ENCODE measurements at regions not wholly inside any gene's neighbourhood (a gene's known extent, or its start where the extent isn't known, plus 50 kb on each side); places are given as distances from the start of the nearest gene placed in this dataset.
A peak's percentile ranks its signal among the peaks of the same experiment; 100 is the strongest.
"Not testable (repeated sequence)": the region's sequence is repeated elsewhere in the genome, so short reads cannot be mapped to it uniquely, and the experiment has no call there.

- no peak for DNase-seq (ENCODE audit: low spot score)
These were observed 85.6 kb upstream of the XPO1 start for GRCh38 chr2:61623747-61624146.

- peak; percentile 67 for DNase-seq (ENCODE audit: low spot score)
These were observed 82.3 kb upstream of the XPO1 start for GRCh38 chr2:61620244-61621159.

GRCh38 chr2:61619561-61619960, 81.4 kb upstream of the XPO1 start:
- DNase-seq (ENCODE audit: low spot score) = no peak

DNA sequence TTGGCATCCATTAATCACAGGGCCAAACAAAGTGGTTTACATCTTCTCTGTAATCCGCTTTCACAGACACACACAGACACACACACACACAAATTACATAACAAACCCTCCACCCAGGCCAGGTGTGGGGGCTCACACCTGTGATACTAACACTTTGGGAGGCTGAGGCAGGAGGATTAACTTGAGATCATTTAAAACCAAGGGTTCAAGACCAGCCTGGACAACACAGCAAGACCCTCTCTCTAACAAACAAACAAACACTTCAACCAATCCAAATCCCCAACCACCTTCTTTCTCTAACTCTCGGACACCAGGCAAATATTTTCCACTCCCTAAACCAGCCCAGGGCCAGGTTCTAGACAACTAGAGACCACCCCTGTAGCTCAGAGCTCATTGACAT, 79.5 kb upstream of the XPO1 start:
- DNase-seq (ENCODE audit: low spot score) = no peak

DNA sequence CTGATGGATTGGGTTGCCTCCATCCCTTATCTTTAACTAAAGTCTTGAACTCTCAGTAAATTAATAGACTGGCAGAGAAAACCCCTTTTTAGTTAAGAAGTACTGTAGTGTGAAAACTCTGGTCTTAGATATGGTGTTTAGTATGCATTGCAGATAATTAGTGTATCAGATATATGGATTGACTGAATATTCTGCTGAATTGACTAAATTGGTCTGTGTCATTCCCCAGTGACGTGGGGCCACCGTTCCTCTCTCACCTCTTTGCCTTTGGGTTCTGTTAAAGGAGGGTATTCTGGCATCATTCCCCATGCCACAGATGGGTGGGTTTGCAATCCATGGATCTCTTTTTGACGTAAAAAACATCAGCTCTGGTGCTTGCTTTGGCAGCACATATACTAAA, 67.1 kb upstream of the XPO1 start:
- no peak for DNase-seq (ENCODE audit: low spot score)

GRCh38 chr2:61604433-61604832, 66.3 kb upstream of the XPO1 start:
- DNase-seq (ENCODE audit: low spot score) = no peak

DNA sequence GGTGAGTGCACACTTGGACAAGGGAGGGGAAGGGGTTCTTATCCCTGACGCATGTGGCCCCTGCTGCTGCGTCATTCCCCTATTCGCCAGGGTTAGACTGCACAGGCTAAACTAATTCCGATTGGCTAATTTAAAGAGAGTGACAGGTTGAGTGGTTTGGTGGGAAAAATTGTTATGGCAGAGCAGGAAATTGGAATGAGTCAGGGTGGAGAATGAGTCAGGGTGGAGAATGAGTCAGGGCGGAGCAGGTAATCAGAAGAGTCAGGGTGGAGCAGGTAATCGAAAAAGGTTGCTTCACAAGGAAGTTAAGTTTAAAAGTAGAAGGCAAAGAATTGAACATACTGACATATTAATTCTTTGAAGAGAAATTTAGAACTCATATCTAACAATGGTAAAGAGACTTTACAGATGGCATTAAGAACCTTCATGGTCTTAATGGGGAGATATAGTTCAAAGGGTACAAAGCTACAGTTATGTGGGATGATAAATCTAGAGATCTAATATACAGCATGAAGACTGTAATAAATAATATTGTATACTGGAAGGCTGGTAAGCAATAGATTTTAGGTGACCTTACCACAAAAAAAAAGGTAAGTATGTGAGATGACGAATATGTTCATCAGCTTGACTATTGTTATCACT, 60.5 kb upstream of the XPO1 start:
- DNase-seq (ENCODE audit: low spot score) = peak; percentile 67

DNA sequence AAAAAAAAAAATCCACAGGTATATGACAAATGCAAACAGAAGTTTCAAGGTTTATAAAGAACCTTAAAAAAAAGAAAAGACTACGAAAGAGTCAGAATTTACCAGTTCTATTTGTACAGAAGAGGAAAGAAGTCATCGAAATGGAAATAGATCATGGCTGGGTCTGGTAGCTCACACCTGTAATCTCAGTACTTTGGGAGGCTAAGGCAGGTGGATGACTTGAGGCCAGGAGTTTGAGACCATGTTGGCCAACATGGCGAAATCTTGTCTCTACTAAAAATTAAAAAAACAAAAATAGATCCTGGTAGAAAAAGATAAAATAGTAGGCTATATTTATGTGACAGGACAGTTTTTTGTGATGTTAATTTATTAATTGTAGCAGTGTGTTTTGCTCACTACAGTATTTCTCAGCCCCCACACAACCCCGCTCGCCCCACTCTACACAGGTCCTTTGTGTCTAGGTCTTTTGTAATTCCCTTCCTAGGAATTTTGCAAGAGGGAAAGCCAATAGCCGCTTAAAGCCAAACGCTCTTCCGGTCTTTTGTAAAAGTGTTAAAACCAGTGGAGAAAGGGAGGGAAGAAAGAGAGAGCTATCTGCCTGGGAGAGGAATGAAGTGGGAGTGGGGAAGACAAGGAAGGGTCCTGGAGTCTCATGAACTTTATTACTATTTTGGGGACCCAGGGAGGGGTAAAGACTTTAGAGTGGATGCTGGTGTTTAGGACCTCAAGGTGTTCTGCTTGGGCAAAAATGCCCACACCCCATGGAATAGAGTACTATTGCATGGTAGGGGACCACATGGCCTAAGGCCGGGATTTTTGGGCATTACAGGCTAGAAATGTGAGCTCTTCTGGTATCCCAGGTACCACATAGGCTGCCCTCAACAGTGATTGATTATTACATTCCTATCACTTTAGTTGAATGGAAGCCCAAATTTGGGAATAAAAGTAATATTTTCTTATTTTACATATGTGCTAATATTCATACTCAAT, 59.4 kb upstream of the XPO1 start:
- no peak for DNase-seq (ENCODE audit: low spot score)

DNA sequence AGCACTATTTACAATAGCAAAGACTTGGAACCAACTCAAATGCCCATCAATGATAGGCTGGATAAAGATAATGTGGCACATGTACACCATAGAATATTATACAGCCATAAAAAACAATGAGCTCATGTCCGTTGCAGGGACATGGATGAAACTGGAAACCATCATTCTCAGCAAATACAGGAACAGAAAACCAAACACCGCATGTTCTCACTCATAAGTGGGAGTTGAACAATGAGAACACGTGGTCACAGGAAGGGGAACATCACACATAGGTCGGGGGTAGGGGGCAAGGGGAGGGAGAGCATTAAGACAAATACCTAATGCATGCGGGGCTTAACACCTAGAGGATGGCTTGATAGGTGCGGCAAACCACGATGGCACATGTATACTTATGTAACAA, 56.0 kb upstream of the XPO1 start:
- DNase-seq (ENCODE audit: low spot score) = not testable (repeated sequence)

- not testable (repeated sequence) for DNase-seq (ENCODE audit: low spot score)
These were observed 55.5 kb upstream of the XPO1 start for GRCh38 chr2:61593648-61594047.

GRCh38 chr2:61590214-61590613, 52.1 kb upstream of the XPO1 start:
- DNase-seq (ENCODE audit: low spot score) = no peak

DNA sequence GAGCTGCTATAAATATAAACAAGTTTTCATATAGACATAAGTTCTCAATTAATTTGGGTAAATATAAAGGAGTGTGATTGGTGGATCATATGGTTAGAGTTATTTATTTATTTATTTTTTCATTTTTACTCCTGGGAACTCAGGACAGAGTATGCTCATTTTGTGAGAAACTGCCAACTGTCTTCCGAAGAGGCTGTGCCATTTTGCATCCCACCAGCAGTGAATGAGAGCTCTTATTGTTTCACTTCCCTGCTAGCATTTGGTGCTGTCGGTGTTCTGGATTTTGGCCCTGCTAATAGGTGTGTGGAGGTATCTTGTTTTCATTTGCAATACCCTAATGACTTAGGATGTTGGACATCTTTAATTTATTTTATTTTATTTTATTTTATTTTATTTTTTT, 50.4 kb upstream of the XPO1 start:
- no peak for DNase-seq (ENCODE audit: low spot score)

All from SW480 (cell line).